HG03095 (cell line): ENCODE measurements at regions not wholly inside any gene's neighbourhood (a gene's known extent, or its start where the extent isn't known, plus 50 kb on each side); places are given as distances from the start of the nearest gene placed in this dataset.

Experiments
- ATAC-seq: cut with Tn5 transposase; IDR thresholded peaks from one replicate; pipeline ENCODE4 v1.9.1; 2021; ENCODE audit warnings: moderate library complexity; ENCODE audit not compliant: unreplicated experiment

GRCh38 chr17:72512649-72513556 is 392.1 kb downstream of the SOX9 start:
- no peak for ATAC-seq

- no peak for ATAC-seq
Measured at GRCh38 chr17:72514321-72514861, 393.6 kb downstream of the SOX9 start.

GRCh38 chr17:72514891-72515290 is 394.1 kb downstream of the SOX9 start:
- no peak for ATAC-seq

- no peak for ATAC-seq
Measured at GRCh38 chr17:72515291-72516065, 394.7 kb downstream of the SOX9 start.

GRCh38 chr17:72516772-72517399 is 396.1 kb downstream of the SOX9 start:
- no peak for ATAC-seq

GRCh38 chr17:72517413-72518158 is 396.8 kb downstream of the SOX9 start:
- no peak for ATAC-seq

GRCh38 chr17:72518159-72518732 is 397.4 kb downstream of the SOX9 start:
- no peak for ATAC-seq

GRCh38 chr17:72518753-72519597 is 398.2 kb downstream of the SOX9 start:
- no peak for ATAC-seq

- no peak for ATAC-seq
Measured at GRCh38 chr17:72519598-72519936, 398.7 kb downstream of the SOX9 start.

- ATAC-seq: no peak
Measured at GRCh38 chr17:72520665-72521303, 400.0 kb downstream of the SOX9 start.

GRCh38 chr17:72523491-72523890 is 402.7 kb downstream of the SOX9 start:
- ATAC-seq: no peak

- ATAC-seq: no peak
Measured at GRCh38 chr17:72525225-72526015, 404.6 kb downstream of the SOX9 start.

- ATAC-seq: no peak
Measured at GRCh38 chr17:72526769-72527168, 405.9 kb downstream of the SOX9 start.

- no peak for ATAC-seq
Measured at GRCh38 chr17:72527789-72528188, 407.0 kb downstream of the SOX9 start.

- no peak for ATAC-seq
Measured at GRCh38 chr17:72528683-72529082, 407.9 kb downstream of the SOX9 start.

GRCh38 chr17:72529386-72529785 is 408.6 kb downstream of the SOX9 start:
- ATAC-seq: no peak

GRCh38 chr17:72530454-72530853 is 409.6 kb downstream of the SOX9 start:
- ATAC-seq: no peak

GRCh38 chr17:72531729-72532128 is 410.9 kb downstream of the SOX9 start:
- no peak for ATAC-seq
